AG04450 (cell line): ENCODE measurements at regions not wholly inside any gene's neighbourhood (a gene's known extent, or its start where the extent isn't known, plus 50 kb on each side); places are given as distances from the start of the nearest gene placed in this dataset.

Source experiments
- CTCF ChIA-PET: fragments of 300-600, 350-600 bp; formaldehyde crosslinking; extraction: SDS; loops from one replicate; lab custom pipeline; 2022; ENCODE audit warnings: antibody characterized with exemption, inconsistent platforms; lab: Charles Lee
- POLR2A ChIA-PET: fragments of 350-600 bp; formaldehyde crosslinking; extraction: SDS; loops from one replicate; lab custom pipeline; 2021; ENCODE audit warnings: antibody characterized with exemption, inconsistent platforms; lab: Yijun Ruan, JAX
- DNase-seq: peaks from one replicate; pipeline ENCODE4 v3.0.0-alpha.2; 2011; ENCODE audit warnings: low read depth, low spot score
- H3K27ac ChIP-seq: one replicate; pipeline ENCODE4 v1.5.1; 2012; ENCODE audit warnings: low read depth, low read length, control low read depth
- H3K27me3 ChIP-seq: one replicate; pipeline ENCODE4 v1.6.0; 2012; ENCODE audit warnings: low read length; ENCODE audit not compliant: control insufficient read depth, insufficient read depth
- H3K4me3 ChIP-seq: 2 replicates; pipeline ENCODE4 v1.5.1; 2011; ENCODE audit warnings: mild to moderate bottlenecking, low read depth, low read length, control low read depth
- H3K9me3 ChIP-seq: 2 replicates; pipeline ENCODE4 v1.5.1; 2012; ENCODE audit warnings: low read length; ENCODE audit not compliant: control insufficient read depth, insufficient read depth
- CTCF ChIP-seq: IDR thresholded peaks from 2 replicates; pipeline ENCODE4 v1.5.1; 2011; ENCODE audit warnings: low read depth, low read length, control low read depth, inconsistent platforms

DNA sequence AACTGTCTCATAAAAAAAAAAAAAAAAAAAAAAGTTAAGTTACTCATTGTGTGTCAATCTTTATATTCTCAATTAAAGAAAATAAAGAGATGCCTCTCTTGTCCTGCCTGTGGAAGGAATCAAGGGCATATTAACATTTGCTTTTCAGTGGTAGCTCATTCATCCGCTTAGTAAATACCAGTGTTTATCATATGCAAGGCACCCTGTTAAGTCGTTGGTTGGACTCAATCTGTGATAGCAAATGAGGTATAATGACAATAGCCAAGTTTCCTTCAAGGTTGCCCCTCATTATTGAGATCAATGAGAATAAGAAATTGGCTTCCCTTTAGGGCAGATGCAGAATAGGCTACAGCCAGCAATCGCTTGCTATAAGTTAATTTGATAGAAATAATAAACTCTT lies 812.7 kb upstream of the COBL start:
- no peaks in the 10 kb centered on the region for H3K27me3 ChIP-seq
- H3K9me3 ChIP-seq = peaks cover 9% of the 10 kb centered on the region; the same call in 1 of the 2 replicates
- no peak for DNase-seq
- POLR2A ChIA-PET = no interaction called here
- H3K4me3 ChIP-seq = no peak overlapping the region
- TF ChIP-seq CTCF = no peak
- H3K27ac ChIP-seq = no peak overlapping the region
- CTCF ChIA-PET = no interaction called here

DNA sequence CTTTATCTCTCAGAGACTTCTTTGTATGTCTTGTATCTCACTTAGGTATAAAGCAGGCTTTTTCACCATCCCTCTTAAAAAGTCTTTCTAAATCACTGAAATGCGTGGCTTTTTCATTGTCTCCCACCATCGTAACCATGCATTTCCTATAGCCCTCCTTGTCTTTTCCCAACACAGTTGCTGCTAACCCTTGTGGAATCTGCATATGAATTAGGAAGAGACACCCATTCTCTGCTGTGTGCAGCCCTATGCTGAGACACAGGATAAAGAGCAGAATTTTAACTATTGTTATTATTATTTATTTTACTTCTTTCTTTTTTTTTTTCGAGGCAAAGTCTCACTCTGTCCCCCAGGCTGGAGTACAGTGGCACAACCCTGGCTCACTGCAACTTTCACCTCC lies 804.3 kb upstream of the COBL start:
- Histone ChIP-seq H3K9me3 (peaks cover 3% of the 10 kb centered on the region; the same call in 1 of the 2 replicates), H3K27ac (no peak overlapping the region), H3K27me3 (no peaks in the 10 kb centered on the region), H3K4me3 (no peak overlapping the region)
- no peak for DNase-seq
- no peak for TF ChIP-seq CTCF
- ChIA-PET POLR2A (no interaction called here), CTCF (no interaction called here)

- CTCF ChIA-PET = no interaction called here
- TF ChIP-seq CTCF = no peak
- Histone ChIP-seq H3K27me3 (no peaks in the 10 kb centered on the region), H3K9me3 (peaks cover 3% of the 10 kb centered on the region; the same call in 1 of the 2 replicates), H3K4me3 (no peak overlapping the region), H3K27ac (no peak overlapping the region)
- POLR2A ChIA-PET = no interaction called here
- no peak for DNase-seq
These were observed 802.9 kb upstream of the COBL start for GRCh38 chr7:52119537-52119936.

- ChIA-PET CTCF (no interaction called here), POLR2A (no interaction called here)
- Histone ChIP-seq H3K4me3 (no peak overlapping the region), H3K9me3 (peaks cover 3% of the 10 kb centered on the region; the same call in 1 of the 2 replicates), H3K27me3 (no peaks in the 10 kb centered on the region), H3K27ac (no peak overlapping the region)
- no peak for DNase-seq
- TF ChIP-seq CTCF = no peak
These were observed 797.9 kb upstream of the COBL start for GRCh38 chr7:52114509-52114908.

DNA sequence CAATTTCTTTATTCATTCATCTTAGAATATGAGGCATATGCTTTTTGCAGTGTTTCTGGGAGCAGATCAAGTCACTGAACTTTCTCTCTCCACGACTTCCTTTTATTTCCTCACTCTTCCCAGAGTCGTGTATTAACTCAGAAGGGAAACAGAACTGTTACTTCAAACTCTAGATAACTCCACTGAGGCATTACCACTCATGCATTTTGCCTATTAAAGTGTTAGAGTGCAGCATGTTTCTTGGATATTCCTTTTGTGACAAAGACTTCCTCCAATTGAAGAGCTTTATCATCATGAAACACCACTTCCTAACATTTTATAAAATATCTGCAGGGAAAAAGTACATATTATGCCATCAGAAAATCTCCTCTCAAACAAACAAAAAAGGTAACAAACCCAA lies 797.4 kb upstream of the COBL start:
- ChIA-PET CTCF (no interaction called here), POLR2A (no interaction called here)
- peaks cover 3% of the 10 kb centered on the region; the same call in 1 of the 2 replicates for H3K9me3 ChIP-seq
- no peak overlapping the region for H3K27ac ChIP-seq
- no peaks in the 10 kb centered on the region for H3K27me3 ChIP-seq
- no peak for DNase-seq
- no peak overlapping the region for H3K4me3 ChIP-seq
- TF ChIP-seq CTCF = no peak
